ENCODE measurements at regions not wholly inside any gene's neighbourhood (a gene's known extent, or its start where the extent isn't known, plus 50 kb on each side); places are given as distances from the start of the nearest gene placed in this dataset.

DNA sequence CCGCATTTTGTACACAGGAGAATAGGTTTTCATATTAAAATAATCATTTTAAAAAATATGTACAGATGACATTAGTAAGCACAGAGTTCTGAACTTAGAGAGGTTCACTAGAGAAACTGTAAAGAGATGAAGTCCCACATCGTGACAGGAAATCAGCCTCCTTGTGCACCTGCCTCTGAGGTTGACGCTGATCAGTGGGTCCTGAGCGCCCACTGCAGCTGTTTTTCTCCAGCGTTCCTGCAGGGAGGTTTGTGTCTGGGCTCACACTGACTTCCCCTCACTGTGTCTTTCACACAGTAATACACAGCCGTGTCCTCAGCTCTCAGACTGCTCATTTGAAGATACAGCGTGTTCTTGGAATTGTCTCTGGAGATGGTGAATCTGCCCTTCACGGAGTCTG lies 561.5 kb downstream of the TMEM121 start:
- TF ChIP-seq REST (IDR thresholded peaks at IDR 0.05; ENCODE audit: low read depth) = no peak
- no peak for TF ChIP-seq EP300 (IDR thresholded peaks at IDR 0.05; ENCODE audit: borderline replicate concordance)
- no peak for TF ChIP-seq TAF1 (IDR thresholded peaks at IDR 0.05; ENCODE audit: low read depth)
- TF ChIP-seq TCF12 (IDR thresholded peaks at IDR 0.05; ENCODE audit: low read depth) = no peak
- TF ChIP-seq RAD21 (IDR thresholded peaks at IDR 0.05; ENCODE audit: low read depth) = no peak
- no peak for TF ChIP-seq ZBTB7A (IDR thresholded peaks at IDR 0.05; ENCODE audit: low read depth)
- TF ChIP-seq EGR1 (IDR thresholded peaks at IDR 0.05) = no peak
- TF ChIP-seq CEBPB (IDR thresholded peaks at IDR 0.05) = no peak
- no peak for TF ChIP-seq FOXM1 (IDR thresholded peaks at IDR 0.05; ENCODE audit: borderline replicate concordance, low read depth)
- no peak for TF ChIP-seq NFIC (IDR thresholded peaks at IDR 0.05)
